WERI-Rb-1 (cell line): ENCODE measurements at regions not wholly inside any gene's neighbourhood (a gene's known extent, or its start where the extent isn't known, plus 50 kb on each side); places are given as distances from the start of the nearest gene placed in this dataset.

Experiments used
- DNase-seq: peaks from one replicate; pipeline ENCODE4 v3.0.0-alpha.2; 2020
- H3K27ac ChIP-seq: fragments of 250-450 bp; sonication (Bioruptor Pico); 2 replicates; pipeline ENCODE4 v1.5.1; 2020; ENCODE audit warnings: mild to moderate bottlenecking, moderate library complexity
- H3K27me3 ChIP-seq: fragments of 250-450 bp; sonication (Bioruptor Pico); 2 replicates; pipeline ENCODE4 v1.5.1; 2021; ENCODE audit warnings: mild to moderate bottlenecking, low read depth, moderate library complexity; ENCODE audit not compliant: insufficient read depth, severe bottlenecking
- H3K36me3 ChIP-seq: fragments of 250-450 bp; sonication (Bioruptor Pico); 2 replicates; pipeline ENCODE4 v1.5.1; 2020; ENCODE audit warnings: mild to moderate bottlenecking, moderate library complexity
- H3K4me3 ChIP-seq: 2 replicates; pipeline ENCODE4 v1.5.1; 2011; ENCODE audit warnings: low read depth, mild to moderate bottlenecking, control low read depth, low read length
- H3K9me3 ChIP-seq: fragments of 250-450 bp; sonication (Bioruptor Pico); 2 replicates; pipeline ENCODE4 v1.5.1; 2021; ENCODE audit warnings: mild to moderate bottlenecking, moderate library complexity; ENCODE audit not compliant: severe bottlenecking
- CTCF ChIP-seq: IDR thresholded peaks from 2 replicates; pipeline ENCODE4 v1.5.1; 2011; ENCODE audit warnings: low read depth, mild to moderate bottlenecking, control low read depth, inconsistent platforms, low read length

GRCh38 chr4:171016145-171016544 is 797.1 kb upstream of the GALNTL6 start:
- DNase-seq = no peak
- H3K36me3 ChIP-seq = no peaks in the 10 kb centered on the region
- no peaks in the 10 kb centered on the region for H3K9me3 ChIP-seq
- no peak for TF ChIP-seq CTCF
- no peak overlapping the region for H3K4me3 ChIP-seq
- no peak overlapping the region for H3K27ac ChIP-seq
- no peaks in the 10 kb centered on the region for H3K27me3 ChIP-seq

GRCh38 chr4:171015441-171015840 is 797.8 kb upstream of the GALNTL6 start:
- Histone ChIP-seq H3K27ac (no peak overlapping the region), H3K4me3 (no peak overlapping the region), H3K27me3 (no peaks in the 10 kb centered on the region), H3K9me3 (no peaks in the 10 kb centered on the region), H3K36me3 (no peaks in the 10 kb centered on the region)
- no peak for TF ChIP-seq CTCF
- DNase-seq = no peak

- no peak for TF ChIP-seq CTCF
- H3K9me3 ChIP-seq = no peaks in the 10 kb centered on the region
- H3K27me3 ChIP-seq = no peaks in the 10 kb centered on the region
- H3K4me3 ChIP-seq = no peak overlapping the region
- no peak for DNase-seq
- no peaks in the 10 kb centered on the region for H3K36me3 ChIP-seq
- H3K27ac ChIP-seq = no peak overlapping the region
Measured at GRCh38 chr4:171007618-171008390, 805.4 kb upstream of the GALNTL6 start.

- TF ChIP-seq CTCF = no peak
- DNase-seq = no peak
- H3K9me3 ChIP-seq = no peaks in the 10 kb centered on the region
Measured at GRCh38 chr4:171002246-171002645, 811.0 kb upstream of the GALNTL6 start.

GRCh38 chr4:170990989-170991589 is 822.1 kb upstream of the GALNTL6 start:
- H3K36me3 ChIP-seq = no peaks in the 10 kb centered on the region
- peak; percentile 92 for TF ChIP-seq CTCF
- no peaks in the 10 kb centered on the region for H3K9me3 ChIP-seq
- H3K4me3 ChIP-seq = no peak overlapping the region
- H3K27me3 ChIP-seq = no peaks in the 10 kb centered on the region
- DNase-seq = peak; percentile 66
- no peak overlapping the region for H3K27ac ChIP-seq

More at GRCh38 chr4:171002246-171002645, 811.0 kb upstream of the GALNTL6 start:
- Histone ChIP-seq H3K27ac (no peak overlapping the region), H3K36me3 (no peaks in the 10 kb centered on the region), H3K27me3 (no peaks in the 10 kb centered on the region), H3K4me3 (no peak overlapping the region)
